ENCODE measurements at regions not wholly inside any gene's neighbourhood (a gene's known extent, or its start where the extent isn't known, plus 50 kb on each side); places are given as distances from the start of the nearest gene placed in this dataset.

DNA sequence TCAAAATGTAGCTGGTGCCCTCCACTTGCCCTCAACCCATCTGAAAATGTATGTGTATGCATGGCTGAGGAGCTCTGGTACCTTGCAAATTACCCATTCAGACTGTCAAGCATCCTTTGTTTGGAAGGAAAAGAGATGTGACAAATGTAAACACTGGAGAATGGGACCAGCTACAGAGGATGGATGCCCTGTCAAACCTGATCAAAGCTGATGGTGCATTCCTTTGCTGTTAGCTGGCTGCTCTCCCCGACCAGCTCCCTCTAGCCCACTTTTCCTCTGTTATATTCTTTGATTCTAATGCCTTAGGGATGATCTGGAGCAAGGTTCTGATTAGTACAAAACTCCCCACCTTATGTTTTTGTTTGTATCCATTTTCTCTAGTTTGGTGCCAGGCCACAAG, 310.3 kb downstream of the C12orf75 start:
- no peaks in the 10 kb centered on the region for H3K79me2 ChIP-seq (ENCODE audit: insufficient read depth, low read length)
- H4K20me1 ChIP-seq (ENCODE audit: insufficient read depth, low read length), result no peaks in the 10 kb centered on the region
- no peaks in the 10 kb centered on the region for H3K27me3 ChIP-seq (ENCODE audit: control insufficient read depth in 1 of 2, insufficient read depth in 2 of 2, low read length in 2 of 2)
- H3K9me3 ChIP-seq (ENCODE audit: low read length), result peaks cover 11% of the 10 kb centered on the region; the same call in 1 of the 2 replicates
- WGBS (ENCODE audit: low lambda C conversion rate), result no CpG with 5 or more reads among the region's 1 CpG
- DNase-seq (ENCODE audit: low spot score), result no peak
- no peak overlapping the region for H2AFZ ChIP-seq (ENCODE audit: low read length)
- H3K36me3 ChIP-seq (replicated peaks in 1 of 2; ENCODE audit: control insufficient read depth in 1 of 2, insufficient read depth in 2 of 2, low read length in 2 of 2), result no peaks in the 10 kb centered on the region
- intact Hi-C loops (cut with micrococcal nuclease; ENCODE audit: unreplicated experiment), result no loop called here
- H3K4me3 ChIP-seq (replicated peaks in 1 of 3; ENCODE audit: insufficient read depth in 1 of 3, low read depth in 2 of 3, low read length in 3 of 3), result no peak overlapping the region
- CTCF ChIA-PET (ENCODE audit: low intra/inter-chr PET ratio, low total read pairs), result no interaction called here
- no peak for FAIRE-seq
- POLR2A ChIA-PET, result no interaction called here
- no peak overlapping the region for H3K27ac ChIP-seq (ENCODE audit: extremely low read length, insufficient read depth, low read length)
- no peaks in the 10 kb centered on the region for H3K4me1 ChIP-seq (ENCODE audit: insufficient read depth, low read length)
- in situ Hi-C loops (cut with HindIII; ENCODE audit: extremely low pct_ligation_motif_present, low pct_unique_long_range_greater_than_20kb), result no loop called here
- no peak overlapping the region for H3K4me2 ChIP-seq (ENCODE audit: low read depth, low read length)
- ATAC-seq, result no peak
- no peak overlapping the region for H3K9ac ChIP-seq (ENCODE audit: insufficient read depth, low read depth, low read length)
- BruUV-seq (replicated peaks), result no TSS peak
- TF ChIP-seq STAG1 (CRISPR knock-in tag; IDR thresholded peaks at IDR 0.05), result no peak
- no peak for TF ChIP-seq RBM39 (IDR thresholded peaks at IDR 0.05; ENCODE audit: low read depth, low read length, poor library complexity, severe bottlenecking)
- TF ChIP-seq KLF12 (CRISPR knock-in tag; IDR thresholded peaks at IDR 0.05; ENCODE audit: borderline replicate concordance), result no peak
- TF ChIP-seq, protein P1, sequence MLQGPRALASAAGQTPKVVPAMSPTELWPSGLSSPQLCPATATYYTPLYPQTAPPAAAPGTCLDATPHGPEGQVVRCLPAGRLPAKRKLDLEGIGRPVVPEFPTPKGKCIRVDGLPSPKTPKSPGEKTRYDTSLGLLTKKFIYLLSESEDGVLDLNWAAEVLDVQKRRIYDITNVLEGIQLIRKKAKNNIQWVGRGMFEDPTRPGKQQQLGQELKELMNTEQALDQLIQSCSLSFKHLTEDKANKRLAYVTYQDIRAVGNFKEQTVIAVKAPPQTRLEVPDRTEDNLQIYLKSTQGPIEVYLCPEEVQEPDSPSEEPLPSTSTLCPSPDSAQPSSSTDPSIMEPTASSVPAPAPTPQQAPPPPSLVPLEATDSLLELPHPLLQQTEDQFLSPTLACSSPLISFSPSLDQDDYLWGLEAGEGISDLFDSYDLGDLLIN (CRISPR knock-in tag; IDR thresholded peaks at IDR 0.05; ENCODE audit: borderline replicate concordance), result no peak
- no peak for TF ChIP-seq MIER2 (CRISPR knock-in tag; IDR thresholded peaks at IDR 0.05)
- TF ChIP-seq, protein P2, sequence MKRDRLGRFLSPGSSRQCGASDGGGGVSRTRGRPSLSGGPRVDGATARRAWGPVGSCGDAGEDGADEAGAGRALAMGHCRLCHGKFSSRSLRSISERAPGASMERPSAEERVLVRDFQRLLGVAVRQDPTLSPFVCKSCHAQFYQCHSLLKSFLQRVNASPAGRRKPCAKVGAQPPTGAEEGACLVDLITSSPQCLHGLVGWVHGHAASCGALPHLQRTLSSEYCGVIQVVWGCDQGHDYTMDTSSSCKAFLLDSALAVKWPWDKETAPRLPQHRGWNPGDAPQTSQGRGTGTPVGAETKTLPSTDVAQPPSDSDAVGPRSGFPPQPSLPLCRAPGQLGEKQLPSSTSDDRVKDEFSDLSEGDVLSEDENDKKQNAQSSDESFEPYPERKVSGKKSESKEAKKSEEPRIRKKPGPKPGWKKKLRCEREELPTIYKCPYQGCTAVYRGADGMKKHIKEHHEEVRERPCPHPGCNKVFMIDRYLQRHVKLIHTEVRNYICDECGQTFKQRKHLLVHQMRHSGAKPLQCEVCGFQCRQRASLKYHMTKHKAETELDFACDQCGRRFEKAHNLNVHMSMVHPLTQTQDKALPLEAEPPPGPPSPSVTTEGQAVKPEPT (CRISPR knock-in tag; IDR thresholded peaks at IDR 0.05; ENCODE audit: low read depth), result no peak
- TF ChIP-seq, protein P3, sequence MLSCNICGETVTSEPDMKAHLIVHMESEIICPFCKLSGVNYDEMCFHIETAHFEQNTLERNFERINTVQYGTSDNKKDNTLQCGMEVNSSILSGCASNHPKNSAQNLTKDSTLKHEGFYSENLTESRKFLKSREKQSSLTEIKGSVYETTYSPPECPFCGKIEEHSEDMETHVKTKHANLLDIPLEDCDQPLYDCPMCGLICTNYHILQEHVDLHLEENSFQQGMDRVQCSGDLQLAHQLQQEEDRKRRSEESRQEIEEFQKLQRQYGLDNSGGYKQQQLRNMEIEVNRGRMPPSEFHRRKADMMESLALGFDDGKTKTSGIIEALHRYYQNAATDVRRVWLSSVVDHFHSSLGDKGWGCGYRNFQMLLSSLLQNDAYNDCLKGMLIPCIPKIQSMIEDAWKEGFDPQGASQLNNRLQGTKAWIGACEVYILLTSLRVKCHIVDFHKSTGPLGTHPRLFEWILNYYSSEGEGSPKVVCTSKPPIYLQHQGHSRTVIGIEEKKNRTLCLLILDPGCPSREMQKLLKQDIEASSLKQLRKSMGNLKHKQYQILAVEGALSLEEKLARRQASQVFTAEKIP (CRISPR knock-in tag; IDR thresholded peaks at IDR 0.05; ENCODE audit: borderline replicate concordance), result no peak
- no peak for TF ChIP-seq GATA4 (IDR thresholded peaks at IDR 0.05; ENCODE audit: borderline replicate concordance, low read depth)
- TF ChIP-seq, protein P4, sequence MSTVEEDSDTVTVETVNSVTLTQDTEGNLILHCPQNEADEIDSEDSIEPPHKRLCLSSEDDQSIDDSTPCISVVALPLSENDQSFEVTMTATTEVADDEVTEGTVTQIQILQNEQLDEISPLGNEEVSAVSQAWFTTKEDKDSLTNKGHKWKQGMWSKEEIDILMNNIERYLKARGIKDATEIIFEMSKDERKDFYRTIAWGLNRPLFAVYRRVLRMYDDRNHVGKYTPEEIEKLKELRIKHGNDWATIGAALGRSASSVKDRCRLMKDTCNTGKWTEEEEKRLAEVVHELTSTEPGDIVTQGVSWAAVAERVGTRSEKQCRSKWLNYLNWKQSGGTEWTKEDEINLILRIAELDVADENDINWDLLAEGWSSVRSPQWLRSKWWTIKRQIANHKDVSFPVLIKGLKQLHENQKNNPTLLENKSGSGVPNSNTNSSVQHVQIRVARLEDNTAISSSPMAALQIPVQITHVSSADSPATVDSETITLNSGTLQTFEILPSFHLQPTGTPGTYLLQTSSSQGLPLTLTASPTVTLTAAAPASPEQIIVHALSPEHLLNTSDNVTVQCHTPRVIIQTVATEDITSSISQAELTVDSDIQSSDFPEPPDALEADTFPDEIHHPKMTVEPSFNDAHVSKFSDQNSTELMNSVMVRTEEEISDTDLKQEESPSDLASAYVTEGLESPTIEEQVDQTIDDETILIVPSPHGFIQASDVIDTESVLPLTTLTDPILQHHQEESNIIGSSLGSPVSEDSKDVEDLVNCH (CRISPR knock-in tag; IDR thresholded peaks at IDR 0.05), result no peak
- no peak for TF ChIP-seq ATF1 (CRISPR knock-in tag; IDR thresholded peaks at IDR 0.05)
- TF ChIP-seq, protein P5, sequence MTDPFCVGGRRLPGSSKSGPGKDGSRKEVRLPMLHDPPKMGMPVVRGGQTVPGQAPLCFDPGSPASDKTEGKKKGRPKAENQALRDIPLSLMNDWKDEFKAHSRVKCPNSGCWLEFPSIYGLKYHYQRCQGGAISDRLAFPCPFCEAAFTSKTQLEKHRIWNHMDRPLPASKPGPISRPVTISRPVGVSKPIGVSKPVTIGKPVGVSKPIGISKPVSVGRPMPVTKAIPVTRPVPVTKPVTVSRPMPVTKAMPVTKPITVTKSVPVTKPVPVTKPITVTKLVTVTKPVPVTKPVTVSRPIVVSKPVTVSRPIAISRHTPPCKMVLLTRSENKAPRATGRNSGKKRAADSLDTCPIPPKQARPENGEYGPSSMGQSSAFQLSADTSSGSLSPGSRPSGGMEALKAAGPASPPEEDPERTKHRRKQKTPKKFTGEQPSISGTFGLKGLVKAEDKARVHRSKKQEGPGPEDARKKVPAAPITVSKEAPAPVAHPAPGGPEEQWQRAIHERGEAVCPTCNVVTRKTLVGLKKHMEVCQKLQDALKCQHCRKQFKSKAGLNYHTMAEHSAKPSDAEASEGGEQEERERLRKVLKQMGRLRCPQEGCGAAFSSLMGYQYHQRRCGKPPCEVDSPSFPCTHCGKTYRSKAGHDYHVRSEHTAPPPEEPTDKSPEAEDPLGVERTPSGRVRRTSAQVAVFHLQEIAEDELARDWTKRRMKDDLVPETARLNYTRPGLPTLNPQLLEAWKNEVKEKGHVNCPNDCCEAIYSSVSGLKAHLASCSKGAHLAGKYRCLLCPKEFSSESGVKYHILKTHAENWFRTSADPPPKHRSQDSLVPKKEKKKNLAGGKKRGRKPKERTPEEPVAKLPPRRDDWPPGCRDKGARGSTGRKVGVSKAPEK (CRISPR knock-in tag; IDR thresholded peaks at IDR 0.05; ENCODE audit: borderline replicate concordance), result no peak
- no peak for TF ChIP-seq ZMYM3 (CRISPR knock-in tag; IDR thresholded peaks at IDR 0.05)
